ENCODE measurements at regions not wholly inside any gene's neighbourhood (a gene's known extent, or its start where the extent isn't known, plus 50 kb on each side); places are given as distances from the start of the nearest gene placed in this dataset.

GRCh38 chr11:8328231-8328794, 64.6 kb upstream of the LMO1 start:
- Histone ChIP-seq H3K4ac (ENCODE audit: low read depth, low read length) (no peak overlapping the region), H3K56ac (ENCODE audit: low read length) (no peak overlapping the region), H4K5ac (ENCODE audit: low read length) (no peak overlapping the region), H2AK5ac (ENCODE audit: low read length) (no peak overlapping the region), H3K4me1 (ENCODE audit: control insufficient read depth, low read depth, low read length) (peaks cover 5% of the 10 kb centered on the region), H3K23ac (ENCODE audit: low read length) (no peak overlapping the region), H2BK5ac (ENCODE audit: low read length) (no peak overlapping the region), H3K4me3 (ENCODE audit: low read length) (no peak overlapping the region), H4K8ac (ENCODE audit: low read depth, low read length) (no peak overlapping the region), H3K27ac (ENCODE audit: low read depth, low read length) (no peak overlapping the region), H3K27me3 (ENCODE audit: insufficient read depth, low read length, poor library complexity) (no peaks in the 10 kb centered on the region), H3K79me2 (ENCODE audit: control insufficient read depth, insufficient read depth, low read length) (no peaks in the 10 kb centered on the region), H3K18ac (ENCODE audit: low read length) (no peak overlapping the region), H2BK15ac (replicated peaks; ENCODE audit: low read depth) (no peak overlapping the region), H3K36me3 (ENCODE audit: control insufficient read depth, insufficient read depth, low read length) (no peaks in the 10 kb centered on the region), H3K9ac (ENCODE audit: low read length) (no peak overlapping the region), H3K79me1 (ENCODE audit: low read length) (no peaks in the 10 kb centered on the region), H2BK120ac (ENCODE audit: low read depth, low read length) (no peak overlapping the region), H3K4me2 (ENCODE audit: low read length) (no peak overlapping the region)
- no peak for DNase-seq
- WGBS (ENCODE audit: extremely low coverage, insufficient coverage, low lambda C conversion rate): no CpG with 5 or more reads among the region's 7 CpGs

- peaks cover 5% of the 10 kb centered on the region for H3K4me1 ChIP-seq (ENCODE audit: control insufficient read depth, low read depth, low read length)
- H2BK15ac ChIP-seq (replicated peaks; ENCODE audit: low read depth): no peak overlapping the region
- H2BK120ac ChIP-seq (ENCODE audit: low read depth, low read length): no peak overlapping the region
- no peak overlapping the region for H4K5ac ChIP-seq (ENCODE audit: low read length)
- H3K36me3 ChIP-seq (ENCODE audit: control insufficient read depth, insufficient read depth, low read length): no peaks in the 10 kb centered on the region
- no peaks in the 10 kb centered on the region for H3K79me2 ChIP-seq (ENCODE audit: control insufficient read depth, insufficient read depth, low read length)
- no peaks in the 10 kb centered on the region for H3K79me1 ChIP-seq (ENCODE audit: low read length)
- H4K8ac ChIP-seq (ENCODE audit: low read depth, low read length): no peak overlapping the region
- no peak overlapping the region for H3K27ac ChIP-seq (ENCODE audit: low read depth, low read length)
- H3K56ac ChIP-seq (ENCODE audit: low read length): no peak overlapping the region
- H3K9ac ChIP-seq (ENCODE audit: low read length): no peak overlapping the region
- H3K4ac ChIP-seq (ENCODE audit: low read depth, low read length): no peak overlapping the region
- no peak overlapping the region for H3K4me2 ChIP-seq (ENCODE audit: low read length)
- DNase-seq: no peak
- no peaks in the 10 kb centered on the region for H3K27me3 ChIP-seq (ENCODE audit: insufficient read depth, low read length, poor library complexity)
- no peak overlapping the region for H3K4me3 ChIP-seq (ENCODE audit: low read length)
- no CpG with 5 or more reads among the region's 3 CpGs for WGBS (ENCODE audit: extremely low coverage, insufficient coverage, low lambda C conversion rate)
- no peak overlapping the region for H2BK5ac ChIP-seq (ENCODE audit: low read length)
- H2AK5ac ChIP-seq (ENCODE audit: low read length): no peak overlapping the region
- no peak overlapping the region for H3K18ac ChIP-seq (ENCODE audit: low read length)
- no peak overlapping the region for H3K23ac ChIP-seq (ENCODE audit: low read length)
Observed at GRCh38 chr11:8327761-8328192, 64.1 kb upstream of the LMO1 start.

- no peaks in the 10 kb centered on the region for H3K36me3 ChIP-seq (ENCODE audit: control insufficient read depth, insufficient read depth, low read length)
- no peak overlapping the region for H3K56ac ChIP-seq (ENCODE audit: low read length)
- H3K4me1 ChIP-seq (ENCODE audit: control insufficient read depth, low read depth, low read length): peaks cover 5% of the 10 kb centered on the region
- no peak overlapping the region for H2BK5ac ChIP-seq (ENCODE audit: low read length)
- no peaks in the 10 kb centered on the region for H3K79me2 ChIP-seq (ENCODE audit: control insufficient read depth, insufficient read depth, low read length)
- no peak overlapping the region for H2AK5ac ChIP-seq (ENCODE audit: low read length)
- no peak overlapping the region for H2BK120ac ChIP-seq (ENCODE audit: low read depth, low read length)
- no peak overlapping the region for H3K23ac ChIP-seq (ENCODE audit: low read length)
- no peaks in the 10 kb centered on the region for H3K27me3 ChIP-seq (ENCODE audit: insufficient read depth, low read length, poor library complexity)
- H3K4me2 ChIP-seq (ENCODE audit: low read length): no peak overlapping the region
- H3K4me3 ChIP-seq (ENCODE audit: low read length): no peak overlapping the region
- no peak overlapping the region for H3K4ac ChIP-seq (ENCODE audit: low read depth, low read length)
- no peak overlapping the region for H3K27ac ChIP-seq (ENCODE audit: low read depth, low read length)
- H2BK15ac ChIP-seq (replicated peaks; ENCODE audit: low read depth): no peak overlapping the region
- H3K79me1 ChIP-seq (ENCODE audit: low read length): no peaks in the 10 kb centered on the region
- no peak overlapping the region for H3K9ac ChIP-seq (ENCODE audit: low read length)
- H3K18ac ChIP-seq (ENCODE audit: low read length): no peak overlapping the region
- no peak overlapping the region for H4K8ac ChIP-seq (ENCODE audit: low read depth, low read length)
- DNase-seq: no peak
- WGBS (ENCODE audit: extremely low coverage, insufficient coverage, low lambda C conversion rate): no CpG with 5 or more reads among the region's 3 CpGs
- H4K5ac ChIP-seq (ENCODE audit: low read length): no peak overlapping the region
Observed at GRCh38 chr11:8326337-8326736, 62.7 kb upstream of the LMO1 start.

GRCh38 chr11:8325591-8326304, 62.1 kb upstream of the LMO1 start:
- H3K27ac ChIP-seq (ENCODE audit: low read depth, low read length): no peak overlapping the region
- no peak overlapping the region for H2AK5ac ChIP-seq (ENCODE audit: low read length)
- no peak overlapping the region for H3K9ac ChIP-seq (ENCODE audit: low read length)
- H3K4me2 ChIP-seq (ENCODE audit: low read length): no peak overlapping the region
- H3K56ac ChIP-seq (ENCODE audit: low read length): no peak overlapping the region
- no peak overlapping the region for H3K18ac ChIP-seq (ENCODE audit: low read length)
- no peaks in the 10 kb centered on the region for H3K27me3 ChIP-seq (ENCODE audit: insufficient read depth, low read length, poor library complexity)
- H3K79me1 ChIP-seq (ENCODE audit: low read length): no peaks in the 10 kb centered on the region
- H2BK15ac ChIP-seq (replicated peaks; ENCODE audit: low read depth): no peak overlapping the region
- H2BK120ac ChIP-seq (ENCODE audit: low read depth, low read length): no peak overlapping the region
- H3K36me3 ChIP-seq (ENCODE audit: control insufficient read depth, insufficient read depth, low read length): no peaks in the 10 kb centered on the region
- H2BK5ac ChIP-seq (ENCODE audit: low read length): no peak overlapping the region
- no peak overlapping the region for H3K23ac ChIP-seq (ENCODE audit: low read length)
- no peak overlapping the region for H3K4me3 ChIP-seq (ENCODE audit: low read length)
- H4K5ac ChIP-seq (ENCODE audit: low read length): no peak overlapping the region
- H3K4ac ChIP-seq (ENCODE audit: low read depth, low read length): no peak overlapping the region
- peak; percentile 52 for DNase-seq
- no CpG with 5 or more reads among the region's 9 CpGs for WGBS (ENCODE audit: extremely low coverage, insufficient coverage, low lambda C conversion rate)
- no peaks in the 10 kb centered on the region for H3K79me2 ChIP-seq (ENCODE audit: control insufficient read depth, insufficient read depth, low read length)
- peaks cover 5% of the 10 kb centered on the region for H3K4me1 ChIP-seq (ENCODE audit: control insufficient read depth, low read depth, low read length)
- H4K8ac ChIP-seq (ENCODE audit: low read depth, low read length): no peak overlapping the region

- Histone ChIP-seq H3K4ac (ENCODE audit: low read depth, low read length) (no peak overlapping the region), H2BK15ac (replicated peaks; ENCODE audit: low read depth) (no peak overlapping the region), H4K8ac (ENCODE audit: low read depth, low read length) (no peak overlapping the region), H3K18ac (ENCODE audit: low read length) (no peak overlapping the region), H3K36me3 (ENCODE audit: control insufficient read depth, insufficient read depth, low read length) (no peaks in the 10 kb centered on the region), H3K27ac (ENCODE audit: low read depth, low read length) (no peak overlapping the region), H3K4me3 (ENCODE audit: low read length) (no peak overlapping the region), H3K4me1 (ENCODE audit: control insufficient read depth, low read depth, low read length) (peaks cover 3% of the 10 kb centered on the region), H3K4me2 (ENCODE audit: low read length) (no peak overlapping the region), H3K23ac (ENCODE audit: low read length) (no peak overlapping the region), H4K5ac (ENCODE audit: low read length) (no peak overlapping the region), H2BK120ac (ENCODE audit: low read depth, low read length) (no peak overlapping the region), H2AK5ac (ENCODE audit: low read length) (no peak overlapping the region), H3K56ac (ENCODE audit: low read length) (no peak overlapping the region), H3K79me2 (ENCODE audit: control insufficient read depth, insufficient read depth, low read length) (no peaks in the 10 kb centered on the region), H3K27me3 (ENCODE audit: insufficient read depth, low read length, poor library complexity) (no peaks in the 10 kb centered on the region), H2BK5ac (ENCODE audit: low read length) (no peak overlapping the region), H3K79me1 (ENCODE audit: low read length) (no peaks in the 10 kb centered on the region), H3K9ac (ENCODE audit: low read length) (no peak overlapping the region)
- no peak for DNase-seq
- no CpG with 5 or more reads among the region's 13 CpGs for WGBS (ENCODE audit: extremely low coverage, insufficient coverage, low lambda C conversion rate)
Observed at GRCh38 chr11:8323161-8323935, 59.7 kb upstream of the LMO1 start.
